AG10803 (cell line): ENCODE measurements at regions not wholly inside any gene's neighbourhood (a gene's known extent, or its start where the extent isn't known, plus 50 kb on each side); places are given as distances from the start of the nearest gene placed in this dataset.

Experiments
- DNase-seq: peaks from one replicate; pipeline ENCODE4 v3.0.0; 2010; ENCODE audit warnings: low read depth
- H3K4me3 ChIP-seq: 2 replicates; pipeline ENCODE4 v1.5.1; 2011; ENCODE audit warnings: mild to moderate bottlenecking, low read length, control low read depth
- TF ChIP-seq, protein P1 (sequence below): conservative IDR thresholded peaks from 2 replicates; pipeline ENCODE4 v1.5.1; 2011; ENCODE audit warnings: mild to moderate bottlenecking, low read length, control low read depth, inconsistent platforms

DNA sequence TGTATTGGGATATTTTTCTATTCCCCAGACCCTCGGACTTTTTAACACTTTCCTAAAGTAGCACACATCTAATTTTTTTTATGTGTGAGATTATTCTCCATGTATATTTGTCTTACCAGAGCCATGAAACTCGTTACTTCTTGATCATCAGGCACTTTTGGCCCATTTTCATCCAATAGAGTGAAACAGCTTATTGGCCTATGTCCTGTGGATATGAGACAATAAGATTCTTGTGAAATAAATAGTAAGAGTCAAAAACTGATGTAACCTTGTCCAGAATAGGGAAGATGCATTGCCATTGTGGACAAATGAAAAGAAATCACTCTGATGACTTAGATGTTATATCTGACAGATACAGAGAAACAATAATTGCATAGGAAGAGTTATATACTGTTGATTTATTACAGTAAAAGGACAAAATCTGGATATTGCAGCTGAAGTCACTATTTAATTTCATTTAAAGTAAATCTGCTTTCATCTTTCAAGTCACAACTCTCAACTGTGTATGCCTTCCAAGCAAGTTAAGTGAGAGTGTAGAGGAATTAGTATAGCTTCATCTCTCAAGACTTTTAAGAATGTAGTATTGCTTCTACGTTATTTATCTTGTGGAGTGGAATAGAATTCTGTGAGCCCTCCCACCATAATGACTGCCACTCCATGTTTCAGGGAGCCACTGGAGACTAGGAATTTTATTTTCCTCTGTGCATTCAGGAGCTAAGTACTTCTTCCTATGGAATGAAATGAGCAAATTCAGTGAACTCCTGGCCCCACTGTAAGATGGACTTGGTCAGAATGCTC is 86.9 kb downstream of the ADAMTS1 start:
- TF ChIP-seq, protein P1, sequence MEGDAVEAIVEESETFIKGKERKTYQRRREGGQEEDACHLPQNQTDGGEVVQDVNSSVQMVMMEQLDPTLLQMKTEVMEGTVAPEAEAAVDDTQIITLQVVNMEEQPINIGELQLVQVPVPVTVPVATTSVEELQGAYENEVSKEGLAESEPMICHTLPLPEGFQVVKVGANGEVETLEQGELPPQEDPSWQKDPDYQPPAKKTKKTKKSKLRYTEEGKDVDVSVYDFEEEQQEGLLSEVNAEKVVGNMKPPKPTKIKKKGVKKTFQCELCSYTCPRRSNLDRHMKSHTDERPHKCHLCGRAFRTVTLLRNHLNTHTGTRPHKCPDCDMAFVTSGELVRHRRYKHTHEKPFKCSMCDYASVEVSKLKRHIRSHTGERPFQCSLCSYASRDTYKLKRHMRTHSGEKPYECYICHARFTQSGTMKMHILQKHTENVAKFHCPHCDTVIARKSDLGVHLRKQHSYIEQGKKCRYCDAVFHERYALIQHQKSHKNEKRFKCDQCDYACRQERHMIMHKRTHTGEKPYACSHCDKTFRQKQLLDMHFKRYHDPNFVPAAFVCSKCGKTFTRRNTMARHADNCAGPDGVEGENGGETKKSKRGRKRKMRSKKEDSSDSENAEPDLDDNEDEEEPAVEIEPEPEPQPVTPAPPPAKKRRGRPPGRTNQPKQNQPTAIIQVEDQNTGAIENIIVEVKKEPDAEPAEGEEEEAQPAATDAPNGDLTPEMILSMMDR: no peak
- peak; percentile 27 for DNase-seq
- H3K4me3 ChIP-seq: no peak overlapping the region

DNA sequence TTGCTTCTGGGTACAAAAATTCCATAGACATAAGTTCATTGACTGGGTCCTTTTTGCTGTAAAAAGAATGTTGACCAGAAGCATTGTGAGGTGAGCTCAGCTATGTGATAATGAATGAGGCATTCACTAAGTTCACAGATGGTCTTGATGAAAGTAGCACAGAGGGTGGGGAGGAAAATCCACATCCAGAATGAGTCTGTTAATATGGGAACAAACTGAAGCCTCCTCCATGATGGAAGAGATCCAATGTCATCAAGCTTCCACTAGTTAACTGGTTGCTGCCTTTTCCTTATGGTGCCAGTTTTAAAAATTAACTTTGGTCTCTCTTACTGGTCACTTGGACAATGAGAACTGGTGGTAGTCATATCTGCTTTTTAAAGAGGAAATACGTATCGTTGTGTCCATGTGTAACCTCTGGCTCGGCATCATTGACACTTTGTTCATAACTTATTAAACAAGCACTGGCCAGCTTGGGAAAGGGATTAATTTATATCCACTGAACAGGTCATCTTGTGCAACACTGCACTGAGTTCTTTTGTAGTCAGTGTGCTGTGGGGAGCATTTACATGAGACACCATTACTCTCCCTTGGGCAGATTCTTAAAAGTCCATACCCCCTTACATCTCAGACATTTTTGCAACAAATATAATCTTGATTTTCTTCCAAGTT is 88.6 kb downstream of the ADAMTS1 start:
- TF ChIP-seq, protein P1: no peak
- peak; percentile 91 for DNase-seq

DNA sequence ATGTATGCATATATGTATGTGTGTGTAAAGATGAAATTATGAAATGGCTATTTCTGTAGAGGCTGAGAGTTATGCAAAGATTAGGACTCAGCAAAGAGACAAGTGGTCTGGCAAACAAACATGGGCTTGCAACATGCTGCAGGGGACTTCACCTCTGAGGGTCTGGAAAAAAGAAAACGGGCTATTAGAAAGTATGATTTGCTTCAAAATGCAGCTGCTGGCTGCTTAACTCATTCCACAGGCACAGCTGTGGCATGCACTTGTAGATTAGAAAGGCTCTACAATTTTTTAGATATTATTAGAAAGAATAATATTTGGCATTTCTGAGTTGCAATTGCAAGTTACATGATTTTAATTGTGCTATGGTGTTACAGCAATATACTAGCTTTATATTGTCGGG is 90.4 kb downstream of the ADAMTS1 start:
- no peak for DNase-seq
- TF ChIP-seq, protein P1: no peak

More for the DNA sequence above, 88.6 kb downstream of the ADAMTS1 start:
- no peak overlapping the region for H3K4me3 ChIP-seq

DNA sequence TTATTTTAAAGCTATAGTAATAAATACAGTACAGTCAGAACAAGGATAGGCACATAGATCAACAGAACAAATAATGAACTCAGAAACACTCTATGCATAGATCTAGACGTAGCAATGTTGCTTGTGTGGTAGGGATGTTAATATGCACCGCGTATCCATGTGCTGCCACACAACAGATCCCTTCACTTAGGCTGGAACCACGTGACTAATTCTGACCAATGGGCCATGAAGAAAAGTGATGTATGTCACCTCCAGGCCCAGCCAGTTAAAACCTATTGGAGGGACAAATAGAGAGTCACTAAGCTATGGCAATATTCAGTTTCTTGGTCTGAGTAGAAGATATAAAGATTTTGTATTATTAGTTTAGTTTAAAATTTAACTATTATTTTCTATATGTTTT is 91.4 kb downstream of the ADAMTS1 start:
- TF ChIP-seq, protein P1: no peak
- no peak overlapping the region for H3K4me3 ChIP-seq
- no peak for DNase-seq

More for the DNA sequence above, 90.4 kb downstream of the ADAMTS1 start:
- no peak overlapping the region for H3K4me3 ChIP-seq

DNA sequence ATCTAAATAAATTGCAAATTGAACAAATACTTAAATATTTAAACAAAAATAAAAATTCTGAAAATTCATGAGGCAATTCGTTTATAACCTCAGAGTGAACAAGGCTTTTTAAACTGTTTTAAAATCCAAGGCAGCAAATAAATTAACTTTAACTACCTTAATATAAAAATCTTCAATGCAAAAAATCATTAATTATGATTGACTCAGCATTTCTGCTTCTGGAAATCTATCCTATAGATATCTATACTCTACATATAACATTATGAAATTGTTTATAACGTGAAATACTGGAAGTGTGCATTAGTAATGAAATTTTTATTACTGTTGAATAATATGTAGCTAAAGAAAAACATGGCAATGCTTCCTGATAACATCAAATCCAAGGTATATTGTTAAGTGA is 92.4 kb downstream of the ADAMTS1 start:
- TF ChIP-seq, protein P1: no peak
- DNase-seq: no peak
- no peak overlapping the region for H3K4me3 ChIP-seq

DNA sequence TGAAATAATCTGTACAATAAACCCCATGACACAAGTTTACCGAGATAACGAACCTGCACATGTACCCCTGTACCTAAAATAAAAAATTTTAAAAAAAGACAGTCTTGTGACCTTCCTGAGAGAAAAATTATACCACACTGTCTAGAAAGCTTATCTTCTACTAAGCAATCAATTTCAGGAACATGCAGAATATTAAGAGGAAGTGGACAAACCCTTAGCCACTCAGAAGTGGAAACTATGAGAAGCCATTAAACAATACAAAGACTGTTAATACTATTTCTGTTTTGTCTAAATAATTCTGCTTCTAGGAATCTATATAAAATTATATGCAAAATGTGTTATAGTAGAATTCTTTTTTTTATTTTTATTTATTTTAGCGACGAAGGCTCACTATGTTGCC is 93.9 kb downstream of the ADAMTS1 start:
- H3K4me3 ChIP-seq: no peak overlapping the region
- no peak for DNase-seq
- TF ChIP-seq, protein P1: no peak

DNA sequence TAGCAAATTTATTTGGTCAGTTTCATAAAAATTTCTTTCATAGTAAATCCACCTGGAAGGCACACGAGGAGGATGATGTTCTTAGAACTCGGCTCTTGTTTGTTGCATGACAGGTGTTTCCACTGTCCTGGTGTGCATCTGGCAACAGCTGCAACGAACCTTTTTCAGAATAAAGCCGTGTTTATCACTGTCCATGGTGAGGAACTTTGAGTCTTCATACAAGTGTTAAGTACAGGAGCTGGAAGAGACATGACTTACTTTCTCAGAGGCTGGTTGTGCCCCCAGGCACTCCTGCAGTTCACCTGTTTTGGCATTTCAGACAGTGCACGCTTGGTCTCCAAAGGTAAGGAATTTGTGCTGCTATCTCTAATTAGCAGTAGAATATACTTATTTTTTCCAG is 97.1 kb downstream of the ADAMTS1 start:
- no peak for DNase-seq
- TF ChIP-seq, protein P1: no peak
- no peak overlapping the region for H3K4me3 ChIP-seq
